WTC11 (cell line): ENCODE measurements at regions not wholly inside any gene's neighbourhood (a gene's known extent, or its start where the extent isn't known, plus 50 kb on each side); places are given as distances from the start of the nearest gene placed in this dataset.
"Not testable (repeated sequence)": the region's sequence is repeated elsewhere in the genome, so short reads cannot be mapped to it uniquely, and the experiment has no call there.

ENCODE experiments used
- CREM ChIP-seq: sonication (generic); formaldehyde crosslinking; IDR thresholded peaks from 2 replicates; pipeline ENCODE4 v1.8.1; 2022; ENCODE audit warnings: mild to moderate bottlenecking, missing genetic modification reagents, moderate library complexity
- JUN ChIP-seq: sonication (generic); formaldehyde crosslinking; IDR thresholded peaks from 2 replicates; pipeline ENCODE4 v1.8.0; 2023; ENCODE audit warnings: mild to moderate bottlenecking, missing genetic modification reagents
- MYBL2 ChIP-seq: sonication (generic); formaldehyde crosslinking; IDR thresholded peaks from 2 replicates; pipeline ENCODE4 v1.8.1; 2023; ENCODE audit warnings: mild to moderate bottlenecking, moderate library complexity, missing genetic modification reagents
- ZMAT4 ChIP-seq: fragments of 250-450 bp; sonication (Bioruptor Pico); IDR thresholded peaks from 2 replicates; pipeline ENCODE4 v1.9.0; 2021; ENCODE audit warnings: mild to moderate bottlenecking

GRCh38 chrX:81974413-81974812 is 772.5 kb downstream of the SH3BGRL start:
- TF ChIP-seq CREM; JUN (CRISPR knock-in tag); ZMAT4 (CRISPR knock-in tag); MYBL2: not testable (repeated sequence)
